ENCODE measurements at regions not wholly inside any gene's neighbourhood (a gene's known extent, or its start where the extent isn't known, plus 50 kb on each side); places are given as distances from the start of the nearest gene placed in this dataset.

GRCh38 chr13:105974380-105974779, 561.1 kb downstream of the EFNB2 start:
- TF ChIP-seq, protein P1, sequence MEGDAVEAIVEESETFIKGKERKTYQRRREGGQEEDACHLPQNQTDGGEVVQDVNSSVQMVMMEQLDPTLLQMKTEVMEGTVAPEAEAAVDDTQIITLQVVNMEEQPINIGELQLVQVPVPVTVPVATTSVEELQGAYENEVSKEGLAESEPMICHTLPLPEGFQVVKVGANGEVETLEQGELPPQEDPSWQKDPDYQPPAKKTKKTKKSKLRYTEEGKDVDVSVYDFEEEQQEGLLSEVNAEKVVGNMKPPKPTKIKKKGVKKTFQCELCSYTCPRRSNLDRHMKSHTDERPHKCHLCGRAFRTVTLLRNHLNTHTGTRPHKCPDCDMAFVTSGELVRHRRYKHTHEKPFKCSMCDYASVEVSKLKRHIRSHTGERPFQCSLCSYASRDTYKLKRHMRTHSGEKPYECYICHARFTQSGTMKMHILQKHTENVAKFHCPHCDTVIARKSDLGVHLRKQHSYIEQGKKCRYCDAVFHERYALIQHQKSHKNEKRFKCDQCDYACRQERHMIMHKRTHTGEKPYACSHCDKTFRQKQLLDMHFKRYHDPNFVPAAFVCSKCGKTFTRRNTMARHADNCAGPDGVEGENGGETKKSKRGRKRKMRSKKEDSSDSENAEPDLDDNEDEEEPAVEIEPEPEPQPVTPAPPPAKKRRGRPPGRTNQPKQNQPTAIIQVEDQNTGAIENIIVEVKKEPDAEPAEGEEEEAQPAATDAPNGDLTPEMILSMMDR (IDR thresholded peaks at IDR 0.05), result no peak
- TF ChIP-seq POLR2A (IDR thresholded peaks at IDR 0.05; ENCODE audit: low read depth), result no peak
- TF ChIP-seq POLR2AphosphoS5 (IDR thresholded peaks at IDR 0.05), result no peak
- no peak for TF ChIP-seq EP300 (IDR thresholded peaks at IDR 0.05)

Data from esophagus muscularis mucosa (tissue), 4 donors.